Panc1 (cell line): ENCODE measurements at regions not wholly inside any gene's neighbourhood (a gene's known extent, or its start where the extent isn't known, plus 50 kb on each side); places are given as distances from the start of the nearest gene placed in this dataset.

Experiments
- ATAC-seq: fragments of 200-7000 bp; cut with Tn5 transposase; 2 replicates; pipeline ENCODE4 v1.9.1; 2020; ENCODE audit warnings: mild to moderate bottlenecking, moderate library complexity
- BruUV-seq: library from RNA; stranded (reverse); fragments of 400-500 nt; replicated peaks from 2 replicates; lab custom pipeline; 2021; lab: Mats Ljungman, UMichigan
- CTCF ChIA-PET: fragments of 300-600 bp; sonication (Branson Sonifier 250); formaldehyde crosslinking; loops from one replicate; lab custom pipeline; 2022; ENCODE audit warnings: antibody characterized with exemption; lab: Charles Lee
- POLR2A ChIA-PET: fragments of 300-600 bp; sonication (Branson Sonifier 250); formaldehyde crosslinking; loops from one replicate; lab custom pipeline; 2022; ENCODE audit warnings: antibody characterized with exemption; lab: Charles Lee
- DNase-seq: peaks from one replicate; pipeline ENCODE4 v3.0.0-alpha.2; 2010; ENCODE audit warnings: low read depth, low spot score
- H3K27ac ChIP-seq: 2 replicates; pipeline ENCODE4 v1.5.1; 2011; ENCODE audit warnings: mild to moderate bottlenecking, low read length, inconsistent platforms
- H3K27me3 ChIP-seq: fragments of 200-500 bp; sonication (Bioruptor generic); 2 replicates; pipeline ENCODE4 v1.6.0; 2014; ENCODE audit warnings: low read length, inconsistent platforms; ENCODE audit not compliant: control insufficient read depth, insufficient read depth
- H3K36me3 ChIP-seq: fragments of 200-500 bp; sonication (Bioruptor generic); 2 replicates; pipeline ENCODE4 v1.5.1; 2014; ENCODE audit warnings: inconsistent platforms, mild to moderate bottlenecking, low read length, moderate library complexity; ENCODE audit not compliant: control insufficient read depth, insufficient read depth
- H3K4me1 ChIP-seq: 2 replicates; pipeline ENCODE4 v1.5.1; 2011; ENCODE audit warnings: inconsistent platforms, mild to moderate bottlenecking, low read length, moderate library complexity; ENCODE audit not compliant: control insufficient read depth, insufficient read depth
- H3K4me3 ChIP-seq, 2 experiments: 2 replicates each; pipeline ENCODE4 v1.5.1; 2011 to 2012; ENCODE audit warnings: low read depth in 2 of 2, low read length in 2 of 2, mild to moderate bottlenecking in 2 of 2, inconsistent platforms in 1 of 2, moderate library complexity in 1 of 2
- H3K9me3 ChIP-seq: fragments of 200-500 bp; sonication (Bioruptor generic); 2 replicates; pipeline ENCODE4 v1.5.1; 2014; ENCODE audit warnings: low read depth, mild to moderate bottlenecking, inconsistent platforms, low read length, moderate library complexity; ENCODE audit not compliant: control insufficient read depth, insufficient read depth
- CTCF ChIP-seq: fragments of 450-650 bp; IDR thresholded peaks from 2 replicates; pipeline ENCODE4 v1.5.1; 2017; ENCODE audit warnings: mild to moderate bottlenecking
- POLR2AphosphoS5 ChIP-seq: IDR thresholded peaks from 2 replicates; pipeline ENCODE4 v1.6.1; 2012; ENCODE audit warnings: mild to moderate bottlenecking, low read depth, low read length, moderate library complexity
- REST ChIP-seq, 2 experiments: IDR thresholded peaks; 2 replicates each; pipeline ENCODE4 v1.6.1; 2011 to 2012; ENCODE audit warnings: low read depth in 2 of 2, control low read depth in 1 of 2, low read length in 1 of 2, mild to moderate bottlenecking in 1 of 2, moderate library complexity in 1 of 2; ENCODE audit not compliant: insufficient read depth in 1 of 2
- SIN3A ChIP-seq: IDR thresholded peaks from 2 replicates; pipeline ENCODE4 v1.6.1; 2012; ENCODE audit warnings: low read depth, mild to moderate bottlenecking, low read length, moderate library complexity, borderline replicate concordance; ENCODE audit not compliant: insufficient read depth
- TCF7L2 ChIP-seq: IDR thresholded peaks from 2 replicates; pipeline ENCODE4 v1.6.1; 2011; ENCODE audit warnings: mild to moderate bottlenecking, low read depth, low read length, inconsistent platforms
- in situ Hi-C: cut with HindIII; loops from 2 replicates; pipeline ENCODE4 v1.10.0; 2016; ENCODE audit warnings: low sequenced_read_pairs, low pct_unique_long_range_greater_than_20kb
- intact Hi-C: fragments of 100-400 bp; cut with micrococcal nuclease; formaldehyde crosslinking; loops from one replicate; pipeline ENCODE4 v1.10.0; 2022; ENCODE audit not compliant: unreplicated experiment

- intact Hi-C loops (no loop called here), in situ Hi-C loops (no loop called here)
- POLR2A ChIA-PET = no interaction called here
- CTCF ChIA-PET = no interaction called here
- DNase-seq (no peak), ATAC-seq (no peak)
- no TSS peak for BruUV-seq
- Histone ChIP-seq H3K9me3 (no peaks in the 10 kb centered on the region), H3K4me3 (no peak overlapping the region), H3K36me3 (no peaks in the 10 kb centered on the region), H3K27me3 (no peaks in the 10 kb centered on the region), H3K27ac (no peak overlapping the region), H3K4me1 (no peaks in the 10 kb centered on the region)
- TF ChIP-seq TCF7L2 = no peak
- TF ChIP-seq REST (IDR thresholded peaks at IDR 0.05; ENCODE audit: insufficient read depth in 1 of 2, low read depth in 2 of 2, low read length in 1 of 2) = no peak
- TF ChIP-seq SIN3A = no peak
- TF ChIP-seq CTCF = no peak
- TF ChIP-seq POLR2AphosphoS5 = no peak
These were observed 980.5 kb downstream of the TMEM121 start for GRCh38 chr14:106506881-106507305.

- ATAC-seq (no peak), DNase-seq (no peak)
- Histone ChIP-seq H3K27me3 (no peaks in the 10 kb centered on the region), H3K36me3 (no peaks in the 10 kb centered on the region), H3K9me3 (no peaks in the 10 kb centered on the region), H3K27ac (no peak overlapping the region), H3K4me1 (no peaks in the 10 kb centered on the region), H3K4me3 (no peak overlapping the region)
- intact Hi-C loops (no loop called here), in situ Hi-C loops (no loop called here)
- BruUV-seq = no TSS peak
- POLR2A ChIA-PET = no interaction called here
- TF ChIP-seq POLR2AphosphoS5 (no peak), SIN3A (no peak), REST (IDR thresholded peaks at IDR 0.05; ENCODE audit: insufficient read depth in 1 of 2, low read depth in 2 of 2, low read length in 1 of 2) (no peak), TCF7L2 (no peak), CTCF (no peak)
- CTCF ChIA-PET = no interaction called here
These were observed 981.0 kb downstream of the TMEM121 start for GRCh38 chr14:106507354-106507753.
